DMS 273 (cell line): ENCODE measurements at regions not wholly inside any gene's neighbourhood (a gene's known extent, or its start where the extent isn't known, plus 50 kb on each side); places are given as distances from the start of the nearest gene placed in this dataset.
"Not testable (repeated sequence)": the region's sequence is repeated elsewhere in the genome, so short reads cannot be mapped to it uniquely, and the experiment has no call there.

Experiments used
- DNase-seq: peaks from one replicate; lab custom pipeline; 2025; ENCODE audit not compliant: unreplicated experiment; lab: John Stamatoyannopoulos, UW

DNA sequence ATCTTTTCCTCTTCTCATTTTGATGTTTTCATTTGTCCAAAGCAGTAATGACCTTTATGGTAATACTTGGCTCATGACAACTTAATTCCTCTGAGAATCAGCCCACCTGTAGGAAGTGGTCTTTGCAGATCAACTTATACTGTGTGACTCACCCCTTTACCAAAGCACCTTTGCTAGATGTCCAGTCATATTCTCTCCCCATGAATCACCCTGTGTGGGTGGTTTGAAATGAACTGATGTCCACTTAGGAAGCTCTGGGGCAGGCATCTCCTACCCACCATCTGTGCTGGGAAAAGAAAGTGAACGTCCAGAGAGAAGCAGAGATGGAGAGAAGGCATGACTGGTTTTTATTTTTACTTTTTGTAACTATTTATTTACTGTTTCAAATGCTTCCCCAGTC, 410.3 kb downstream of the KIF20B start:
- DNase-seq: no peak

DNA sequence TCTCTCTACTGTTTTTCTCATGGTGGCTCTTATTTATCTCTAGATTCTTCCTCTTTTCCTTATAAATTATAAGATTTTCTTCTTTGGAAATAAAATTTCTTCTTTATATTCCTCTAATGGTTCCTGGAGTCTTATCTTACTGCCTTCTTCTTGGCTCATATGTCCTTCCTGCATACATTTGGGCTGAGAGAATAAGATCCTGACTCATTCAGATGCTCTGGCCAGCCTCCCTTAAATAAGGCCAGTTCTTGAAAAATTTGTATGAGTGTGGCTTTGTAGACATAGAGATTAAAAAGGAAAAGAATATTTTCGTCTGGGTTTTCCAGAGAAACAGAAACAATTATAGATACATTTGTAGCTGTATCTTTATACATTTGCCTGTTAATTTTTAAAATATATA, 411.3 kb downstream of the KIF20B start:
- no peak for DNase-seq

DNA sequence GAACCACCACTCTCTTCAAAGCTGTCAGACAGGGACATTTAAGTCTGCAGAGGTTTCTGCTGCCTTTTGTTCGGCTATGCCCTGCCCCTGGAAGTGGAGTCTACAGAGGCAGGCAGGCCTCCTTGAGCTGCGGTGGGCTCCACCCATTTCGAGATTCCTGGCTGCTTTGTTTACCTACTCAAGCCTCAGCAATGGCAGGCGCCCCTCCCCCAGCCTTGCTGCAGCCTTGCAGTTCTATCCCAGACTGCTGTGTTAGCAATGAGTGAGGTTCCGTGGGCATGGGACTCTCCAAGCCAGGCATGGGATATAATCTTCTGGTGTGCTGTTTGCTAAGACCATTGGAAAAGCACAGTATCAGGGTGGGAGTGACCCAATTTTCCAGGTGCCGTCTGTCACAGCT, 417.2 kb downstream of the KIF20B start:
- DNase-seq: not testable (repeated sequence)

DNA sequence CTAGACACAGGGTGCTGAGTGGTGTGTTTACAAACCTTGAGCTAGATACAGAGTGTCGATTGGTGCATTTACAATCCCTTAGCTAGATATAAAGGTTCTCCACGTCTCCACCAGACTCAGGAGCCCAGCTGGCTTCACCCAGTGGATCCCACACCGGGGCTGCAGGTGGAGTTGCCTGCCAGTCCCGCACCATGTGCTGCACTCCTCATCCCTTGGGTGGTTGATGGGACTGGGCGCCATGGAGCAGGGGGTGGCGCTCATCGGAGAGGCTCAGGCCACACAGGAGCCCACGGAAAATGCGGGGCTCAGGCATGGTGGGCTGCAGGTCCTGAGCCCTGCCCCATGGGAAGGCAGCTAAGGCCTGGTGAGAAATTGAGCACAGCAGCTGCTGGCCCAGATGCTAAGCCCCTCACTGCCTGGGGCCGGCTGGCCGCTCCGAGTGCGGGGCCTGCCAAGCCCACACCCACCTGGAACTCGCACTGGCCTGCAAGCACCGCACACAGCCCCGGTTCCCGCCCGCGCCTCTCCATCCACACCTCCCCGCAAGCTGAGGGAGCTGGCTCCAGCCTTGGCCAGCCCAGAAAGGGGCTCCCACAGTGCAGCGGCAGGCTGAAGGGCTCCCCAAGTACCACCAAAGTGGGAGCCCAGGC, 418.4 kb downstream of the KIF20B start:
- DNase-seq: not testable (repeated sequence)

DNA sequence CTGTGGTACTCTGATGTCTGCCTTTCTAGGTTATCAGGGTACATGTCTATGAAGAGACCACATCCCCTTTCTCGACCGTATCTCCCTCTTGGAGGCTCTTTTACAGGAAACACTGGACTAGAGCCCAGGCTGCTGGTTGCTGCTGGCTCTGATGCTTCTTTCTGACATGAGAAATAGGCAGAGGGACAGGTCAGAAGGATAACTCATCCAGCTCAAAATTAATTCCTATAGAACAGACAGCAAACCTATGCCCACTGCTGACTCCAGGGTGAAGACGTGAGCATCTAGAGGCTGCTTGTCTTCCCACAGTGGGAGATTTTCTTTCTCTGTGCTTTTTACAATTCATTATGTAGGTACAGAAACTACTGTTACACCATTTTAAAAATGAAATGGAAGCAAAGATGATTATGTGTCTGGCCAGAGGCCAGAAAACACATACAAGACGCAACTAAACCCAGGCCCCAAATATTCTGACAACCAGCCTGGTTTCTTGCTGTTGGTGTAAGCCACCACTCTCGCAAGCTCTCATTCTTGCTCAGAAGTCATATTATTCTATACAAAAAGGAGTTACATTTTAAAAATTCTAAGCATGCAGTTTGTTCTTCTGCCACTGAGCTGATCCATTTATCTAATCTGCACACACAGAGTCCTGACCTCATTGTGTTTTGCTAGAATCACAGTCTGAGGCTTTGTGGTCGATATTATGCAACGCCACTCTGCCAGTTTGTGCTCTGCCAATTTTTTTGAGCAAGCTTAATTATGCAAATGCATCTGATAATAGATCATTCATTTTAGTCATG, 424.3 kb downstream of the KIF20B start:
- no peak for DNase-seq

DNA sequence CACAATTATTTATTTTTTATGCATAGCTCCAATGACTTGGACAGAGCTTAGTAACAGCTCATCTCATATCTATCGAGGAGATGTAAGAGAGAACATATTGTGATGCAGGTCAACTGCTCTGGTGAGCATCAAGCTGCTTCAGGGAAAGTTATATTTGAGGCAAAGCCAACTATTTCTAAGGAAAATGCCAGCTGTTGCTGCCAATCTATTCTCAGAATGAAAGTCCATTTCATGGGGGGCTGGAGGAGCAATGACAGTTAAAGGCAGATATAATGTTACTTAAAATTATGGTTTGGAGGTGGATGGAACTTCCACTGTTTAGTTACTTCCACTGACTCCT, 424.8 kb downstream of the KIF20B start:
- DNase-seq: no peak

DNA sequence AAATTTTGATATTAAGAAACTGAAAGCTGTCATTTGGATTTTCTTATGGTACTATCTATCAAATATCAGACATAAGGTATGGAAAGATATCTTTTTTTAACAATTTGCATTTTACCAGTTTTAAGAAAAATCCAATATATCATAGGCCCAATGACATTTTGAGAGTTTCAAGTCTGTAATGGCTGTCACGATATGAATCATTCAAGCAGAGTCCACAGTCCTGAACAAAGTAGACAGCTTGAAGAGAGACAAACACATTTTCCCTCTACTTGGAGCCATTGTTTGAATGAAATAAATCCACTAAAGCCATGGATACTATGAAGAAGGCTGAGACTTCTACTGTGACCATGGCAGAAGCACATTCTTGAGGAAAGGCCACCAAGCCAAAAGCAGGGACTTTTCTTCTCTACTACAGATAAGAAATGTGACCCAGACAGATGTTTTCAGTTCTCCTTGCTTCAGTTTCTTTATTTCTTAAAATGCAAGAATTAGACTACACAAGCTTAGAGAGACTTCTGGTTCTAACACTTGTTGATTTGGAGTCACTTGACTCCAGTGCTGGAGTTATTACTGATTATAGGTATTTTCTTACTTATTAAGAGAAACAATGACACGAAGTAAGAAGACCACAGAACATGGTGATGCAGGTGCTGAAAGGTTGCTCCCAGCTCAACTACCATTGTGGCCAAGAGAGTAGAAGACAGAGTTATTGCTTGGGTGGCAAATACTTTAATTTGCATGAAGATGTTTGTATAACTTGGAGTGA, 429.1 kb downstream of the KIF20B start:
- no peak for DNase-seq

DNA sequence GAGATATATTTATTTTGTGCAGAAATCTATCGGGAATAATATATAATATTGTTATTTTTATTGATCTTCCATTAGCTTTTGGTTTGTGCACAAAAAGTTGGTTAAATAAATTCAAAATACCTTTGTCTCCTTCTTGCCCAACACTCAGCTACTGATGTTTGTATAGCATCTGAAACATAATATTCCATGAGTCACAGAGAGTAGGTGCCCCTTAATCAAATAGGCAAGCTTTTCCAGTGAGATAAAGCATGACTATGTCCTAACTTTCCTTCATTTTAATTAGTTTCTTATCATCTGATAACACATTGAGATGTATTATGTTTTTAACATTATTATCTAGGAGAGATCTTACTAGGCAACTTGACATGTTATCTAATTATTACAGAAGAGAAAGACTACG, 432.2 kb downstream of the KIF20B start:
- no peak for DNase-seq

DNA sequence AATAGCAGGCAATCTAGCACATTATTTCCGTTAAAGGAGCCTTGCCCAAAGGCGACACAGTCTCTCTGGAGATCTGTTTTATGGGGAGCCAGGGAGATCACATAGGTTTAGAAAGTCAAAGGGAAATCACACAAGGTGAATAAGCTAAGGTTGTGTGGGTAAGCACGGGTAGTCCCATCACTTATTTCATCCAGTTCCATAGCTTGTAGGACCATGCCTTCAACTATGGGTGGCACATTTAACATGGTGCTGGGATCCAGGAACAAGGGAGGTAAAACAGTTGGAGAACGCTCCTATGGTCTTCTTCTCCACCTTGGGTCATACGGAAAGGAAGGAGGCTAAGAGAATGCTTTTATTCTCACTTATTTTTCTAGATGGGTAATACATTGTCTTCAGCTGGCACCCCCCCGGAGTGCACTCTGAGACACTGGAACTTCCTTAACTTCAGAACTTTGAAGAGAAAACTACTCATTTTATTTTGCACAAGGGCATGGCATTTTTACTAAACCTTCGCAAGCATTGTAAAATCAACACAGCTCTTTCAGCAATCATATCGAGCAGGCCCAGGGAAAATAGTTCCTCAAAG, 435.4 kb downstream of the KIF20B start:
- DNase-seq: peak; percentile 4

DNA sequence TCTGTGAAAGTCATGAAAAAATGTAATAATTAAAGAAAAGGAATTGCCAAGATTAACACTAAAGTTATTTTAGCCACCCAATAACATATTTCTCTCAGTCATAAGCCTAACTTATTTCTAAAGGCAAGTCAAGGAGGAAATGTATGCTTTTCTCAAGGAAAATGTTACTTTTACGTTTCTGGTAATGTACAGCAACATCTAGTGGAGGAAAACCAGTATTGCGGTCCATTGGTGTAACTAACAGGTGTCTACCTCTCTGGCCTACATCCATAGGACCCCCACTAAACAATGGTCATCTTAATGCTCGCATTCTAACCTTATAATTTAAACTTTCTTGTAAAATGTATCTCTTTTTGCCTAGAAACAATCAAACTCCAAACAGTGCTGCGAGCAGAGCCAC, 437.5 kb downstream of the KIF20B start:
- DNase-seq: peak; percentile 0

DNA sequence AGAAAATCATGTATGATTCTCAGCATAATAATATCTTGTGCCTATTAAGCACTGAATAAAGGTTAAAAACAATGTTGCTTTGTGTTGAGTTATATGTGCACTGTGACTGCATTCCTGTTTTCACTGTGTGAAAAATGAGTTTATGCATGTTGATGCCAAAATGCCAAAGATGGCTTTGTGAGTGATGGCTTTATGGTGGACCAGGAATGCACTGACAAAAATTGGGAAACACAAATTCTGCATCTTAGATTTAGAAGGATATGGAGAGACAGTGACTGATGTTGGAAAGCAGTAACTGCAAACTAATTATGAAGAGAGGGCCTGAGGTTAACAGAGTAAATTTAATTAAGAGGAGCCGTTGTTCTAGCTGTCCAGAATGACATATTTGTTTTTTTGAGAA, 440.4 kb downstream of the KIF20B start:
- no peak for DNase-seq

DNA sequence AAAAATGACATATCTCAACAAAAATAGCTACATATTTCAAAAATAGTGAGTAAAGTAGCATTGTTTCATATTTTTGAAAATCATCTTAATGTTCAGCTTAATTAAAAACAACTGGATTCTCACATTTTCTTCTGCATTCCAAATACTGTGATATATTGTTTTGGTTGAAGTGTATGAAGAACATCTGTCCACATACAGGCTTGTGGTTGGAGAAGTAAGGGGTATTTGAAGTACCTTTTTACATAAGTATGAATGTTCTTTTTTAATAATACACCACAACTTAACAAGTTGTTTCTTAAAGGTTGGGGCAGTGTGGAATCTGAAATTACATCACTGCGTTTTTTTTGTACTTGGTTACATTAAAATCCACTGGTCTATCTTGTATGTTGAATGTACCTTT, 442.5 kb downstream of the KIF20B start:
- DNase-seq: no peak

DNA sequence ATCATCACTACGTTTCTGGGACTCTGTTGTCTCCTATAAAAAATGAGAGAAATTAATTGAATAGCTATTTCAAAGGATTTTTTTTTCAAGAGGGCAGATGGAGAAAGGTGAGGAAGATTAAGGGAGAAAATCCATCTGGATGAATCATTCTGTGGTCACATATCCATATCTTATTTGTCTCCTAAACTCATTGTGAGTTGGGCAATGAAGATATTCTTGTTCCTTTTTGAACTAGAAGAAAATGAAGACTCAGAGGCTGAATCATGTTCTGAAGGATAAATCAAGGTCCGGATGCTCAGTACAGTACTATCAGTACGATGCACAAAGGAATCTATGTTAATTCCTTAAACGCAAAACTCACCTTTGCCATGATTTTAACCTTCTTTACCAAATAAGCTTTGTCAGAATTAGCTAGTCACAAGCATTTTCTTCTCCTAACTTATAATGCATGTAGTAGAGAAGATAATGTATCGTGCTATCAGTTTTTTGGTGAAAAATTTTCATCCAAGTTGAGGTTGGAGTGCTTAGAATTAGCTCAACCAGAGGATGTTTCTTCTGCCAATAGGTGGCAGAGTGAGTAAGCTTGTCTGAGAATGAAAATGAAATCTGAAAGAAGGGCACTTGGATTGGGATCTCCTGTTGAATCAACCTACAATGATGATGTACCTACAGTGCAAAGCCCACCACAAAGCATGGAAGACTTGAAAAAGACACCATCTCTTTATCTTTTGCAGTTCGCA, 446.9 kb downstream of the KIF20B start:
- peak; percentile 33 for DNase-seq

DNA sequence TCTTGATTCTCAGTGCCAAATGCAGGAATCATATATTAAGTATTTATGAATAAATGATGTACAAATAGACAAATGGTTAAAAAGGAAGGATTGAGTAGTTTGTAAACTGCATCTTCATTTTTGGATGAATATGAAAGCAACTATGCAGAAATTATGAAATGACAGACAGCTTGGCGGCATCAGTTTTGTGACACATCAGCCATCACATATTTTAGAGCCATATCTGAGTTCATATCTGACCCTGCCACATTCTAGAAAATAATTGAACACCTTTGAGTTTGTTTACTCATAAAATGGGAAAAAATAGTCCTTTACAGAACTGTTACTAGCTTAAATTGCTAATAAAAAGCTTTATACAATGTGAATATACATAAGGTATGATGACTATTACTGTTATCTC, 448.2 kb downstream of the KIF20B start:
- no peak for DNase-seq

DNA sequence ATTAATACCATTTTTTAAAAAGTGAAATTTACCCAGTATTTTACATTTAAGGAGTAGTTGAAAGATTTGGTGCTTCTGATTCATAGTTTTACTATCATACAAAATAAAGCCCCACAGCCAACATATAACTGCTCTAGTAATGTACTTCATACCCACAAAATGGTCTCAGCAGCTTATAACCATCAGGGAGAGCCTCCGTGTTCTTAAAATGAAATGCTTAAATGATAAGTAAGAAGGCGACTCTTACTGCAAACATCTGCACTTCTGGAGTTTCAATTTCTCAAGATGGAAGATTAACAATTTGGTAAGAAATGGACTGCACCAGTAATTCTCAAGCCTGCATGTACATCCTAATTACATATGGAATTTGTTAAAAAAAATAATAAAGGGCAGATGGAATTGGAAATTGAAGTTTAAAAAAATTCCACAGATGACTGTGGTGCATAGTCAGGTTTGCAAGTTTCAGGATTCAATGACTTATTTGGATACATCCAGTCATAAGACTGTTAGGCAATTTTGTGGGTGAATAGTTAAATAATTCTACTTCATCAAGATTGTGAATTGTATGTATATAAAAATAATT, 461.0 kb downstream of the KIF20B start:
- DNase-seq: no peak

DNA sequence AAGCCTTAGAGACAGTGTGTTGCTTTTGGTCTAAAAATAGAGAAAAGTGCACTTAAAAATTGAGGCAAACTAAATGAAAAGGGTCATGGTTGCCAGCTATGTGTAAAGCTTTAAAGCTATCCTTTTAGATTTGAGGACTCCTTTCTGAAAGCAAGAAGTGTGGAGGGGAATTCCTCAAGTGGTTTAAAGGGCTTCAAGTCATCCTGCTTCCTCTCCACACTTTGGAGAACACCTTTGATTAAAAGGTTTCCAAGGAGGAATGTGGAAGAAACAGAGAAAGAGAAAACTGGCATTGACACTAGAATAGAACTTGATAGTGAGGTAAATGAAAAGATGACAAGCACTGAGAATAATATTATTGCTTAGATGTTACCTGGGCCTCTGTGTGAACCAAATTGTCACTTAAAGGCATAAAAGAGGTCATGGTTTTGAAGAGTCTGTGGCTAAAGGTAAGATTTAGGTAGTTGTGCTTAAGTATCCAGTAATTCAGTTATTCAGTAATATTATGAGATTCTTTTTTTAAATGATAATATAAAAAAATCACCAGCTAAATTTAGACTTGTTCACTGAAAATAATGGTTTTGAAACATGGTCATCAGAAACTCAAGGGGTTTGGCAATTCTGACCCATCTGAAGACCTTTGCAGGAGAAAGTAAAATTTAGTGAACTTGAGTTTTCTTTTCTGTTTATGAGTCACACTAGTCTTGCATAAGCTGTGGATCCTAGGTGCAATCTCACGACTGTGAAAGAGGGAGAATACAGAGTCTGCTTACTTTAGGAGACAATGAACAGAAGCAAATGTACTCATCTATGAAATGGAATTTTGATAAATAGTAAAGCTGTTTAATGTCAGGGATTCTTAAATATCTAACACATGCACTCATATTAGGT, 466.0 kb downstream of the KIF20B start:
- no peak for DNase-seq

DNA sequence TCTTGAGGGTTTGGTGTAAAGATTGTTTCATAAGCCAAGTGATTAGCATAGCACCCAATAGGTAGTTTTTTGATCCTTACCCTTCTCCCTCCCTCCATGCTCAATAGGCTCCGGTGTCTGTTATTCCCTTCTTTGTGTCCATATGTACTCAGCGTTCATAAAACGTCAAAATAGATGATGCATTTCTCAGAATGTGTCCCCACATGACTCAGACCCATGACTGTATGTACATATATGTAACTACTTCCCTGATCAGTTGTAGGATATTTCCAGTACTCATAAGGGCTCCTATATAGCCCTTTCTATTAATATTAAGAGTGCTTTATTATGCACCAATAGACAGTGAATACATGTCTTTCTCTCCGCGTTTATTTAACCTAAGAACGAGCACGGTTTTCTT, 466.9 kb downstream of the KIF20B start:
- DNase-seq: no peak

DNA sequence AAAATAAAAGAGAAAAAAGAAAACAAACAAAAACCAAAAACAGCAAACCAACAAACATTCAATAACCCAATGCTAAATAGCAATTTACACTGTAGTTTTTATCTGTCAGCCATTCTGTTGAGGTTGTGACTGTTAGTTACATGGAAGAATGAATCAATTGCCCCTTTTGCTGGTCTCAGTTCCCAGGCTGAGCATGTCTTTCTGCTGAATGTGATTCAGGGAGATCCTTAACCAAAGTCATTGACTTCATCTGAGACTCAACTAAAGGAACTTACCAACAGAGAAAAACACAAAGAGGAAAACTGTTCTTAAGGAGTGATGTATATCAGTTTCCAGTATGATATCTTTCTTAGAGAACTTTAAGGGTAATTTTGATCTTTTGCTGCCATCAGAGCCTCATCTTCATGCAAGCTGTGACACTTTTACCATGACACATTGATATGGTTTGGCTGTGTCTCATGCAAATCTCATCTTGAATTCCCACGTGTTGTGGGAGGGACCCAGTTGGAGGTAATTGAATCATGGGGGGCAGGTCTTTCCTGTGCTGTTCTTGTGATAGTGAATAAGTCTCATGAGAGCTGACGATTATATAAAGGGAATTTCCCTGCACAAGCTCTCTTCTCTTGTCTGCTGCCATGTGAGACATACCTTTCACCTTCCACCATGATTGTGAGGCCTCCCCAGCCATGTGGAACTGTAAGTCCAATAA, 469.8 kb downstream of the KIF20B start:
- DNase-seq: no peak

DNA sequence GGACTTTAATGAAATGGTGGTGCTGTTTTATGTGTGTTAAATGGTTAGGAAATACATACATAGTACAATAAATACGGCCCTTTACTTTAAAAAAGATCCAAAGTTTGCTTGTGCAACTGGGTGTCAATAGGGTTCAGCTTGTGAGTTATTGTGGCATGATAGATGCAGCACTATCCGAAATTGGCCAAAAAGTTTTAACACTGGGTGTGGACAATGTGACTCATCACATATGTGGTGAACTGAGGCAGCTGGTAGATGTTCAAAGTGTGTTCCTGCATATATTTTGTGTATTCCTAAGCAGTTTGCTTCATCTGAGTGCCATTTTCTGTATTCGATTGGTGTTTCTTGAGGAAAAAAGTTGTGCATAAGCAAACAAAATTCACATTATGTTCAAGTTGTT, 473.1 kb downstream of the KIF20B start:
- no peak for DNase-seq
